NCI-H187 (cell line): ENCODE measurements at regions not wholly inside any gene's neighbourhood (a gene's known extent, or its start where the extent isn't known, plus 50 kb on each side); places are given as distances from the start of the nearest gene placed in this dataset.

ENCODE experiments used
- DNase-seq, 2 experiments: peaks; one replicate each; lab custom pipeline; 2025; lab: John Stamatoyannopoulos, UW

GRCh38 chr15:53400986-53401385 lies 358.5 kb downstream of the WDR72 start:
- no peak for DNase-seq

GRCh38 chr15:53397041-53397616 lies 362.3 kb downstream of the WDR72 start:
- no peak for DNase-seq

- DNase-seq, result no peak
These were observed 363.6 kb downstream of the WDR72 start for GRCh38 chr15:53395871-53396270.

- no peak for DNase-seq
These were observed 368.9 kb downstream of the WDR72 start for GRCh38 chr15:53390549-53390948.

- no peak for DNase-seq
These were observed 370.0 kb downstream of the WDR72 start for GRCh38 chr15:53389271-53390037.

GRCh38 chr15:53384417-53384816 lies 375.0 kb downstream of the WDR72 start:
- no peak for DNase-seq

GRCh38 chr15:53378096-53378800 lies 381.2 kb downstream of the WDR72 start:
- DNase-seq, result no peak

- DNase-seq, result no peak
These were observed 391.7 kb downstream of the WDR72 start for GRCh38 chr15:53367740-53368139.

- no peak for DNase-seq
These were observed 398.6 kb downstream of the WDR72 start for GRCh38 chr15:53360881-53361280.

- no peak for DNase-seq
These were observed 400.4 kb downstream of the WDR72 start for GRCh38 chr15:53359038-53359437.

- no peak for DNase-seq
These were observed 404.6 kb downstream of the WDR72 start for GRCh38 chr15:53354874-53355273.

- no peak for DNase-seq
These were observed 408.1 kb downstream of the WDR72 start for GRCh38 chr15:53351373-53351772.

- DNase-seq, result no peak
These were observed 412.9 kb downstream of the WDR72 start for GRCh38 chr15:53346583-53346982.

GRCh38 chr15:53331328-53332190 lies 427.9 kb downstream of the WDR72 start:
- DNase-seq, result no peak

- DNase-seq, result no peak
These were observed 431.1 kb downstream of the WDR72 start for GRCh38 chr15:53328341-53328740.

- no peak for DNase-seq
These were observed 435.4 kb downstream of the WDR72 start for GRCh38 chr15:53324061-53324460.

- DNase-seq, result no peak
These were observed 436.3 kb downstream of the WDR72 start for GRCh38 chr15:53323191-53323590.

- DNase-seq, result no peak
These were observed 438.6 kb downstream of the WDR72 start for GRCh38 chr15:53320816-53321215.

GRCh38 chr15:53312707-53313106 lies 446.8 kb downstream of the WDR72 start:
- DNase-seq, result no peak

GRCh38 chr15:53310709-53311108 lies 448.8 kb downstream of the WDR72 start:
- no peak for DNase-seq

GRCh38 chr15:53307952-53308624 lies 451.4 kb downstream of the WDR72 start:
- no peak for DNase-seq

GRCh38 chr15:53305554-53305953 lies 453.9 kb downstream of the WDR72 start:
- DNase-seq, result no peak
